Middle frontal gyrus (tissue), 1 donor: ENCODE measurements at regions not wholly inside any gene's neighbourhood (a gene's known extent, or its start where the extent isn't known, plus 50 kb on each side); places are given as distances from the start of the nearest gene placed in this dataset.

Experiments
- DNase-seq: peaks from one replicate; pipeline ENCODE4 v3.0.0-alpha.2; 2015; ENCODE audit warnings: low spot score; ENCODE audit errors: extremely low spot score

- DNase-seq = no peak
Measured at GRCh38 chr14:83485591-83485990, 1951.9 kb upstream of the SEL1L start.

GRCh38 chr14:83491091-83491490 is 1957.4 kb upstream of the SEL1L start:
- no peak for DNase-seq

DNA sequence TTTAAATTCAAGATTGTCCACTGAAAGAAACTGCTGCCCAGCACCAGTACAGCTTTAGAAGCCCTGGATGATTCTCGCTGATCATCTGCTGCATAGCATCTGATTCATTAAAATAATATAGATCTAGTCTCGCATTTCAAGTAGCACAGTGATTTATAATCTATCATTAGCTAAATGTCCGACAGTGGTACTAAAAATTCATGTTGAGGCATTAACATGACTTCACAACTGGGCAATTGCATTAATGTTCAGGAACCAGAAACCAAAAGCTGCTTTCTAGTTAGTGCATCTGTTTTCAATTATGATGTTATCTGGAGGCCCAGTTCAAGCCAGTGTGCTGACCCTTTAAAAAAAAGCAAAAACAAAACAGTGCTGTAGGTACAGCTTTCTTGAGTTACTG is 1987.2 kb upstream of the SEL1L start:
- no peak for DNase-seq

DNA sequence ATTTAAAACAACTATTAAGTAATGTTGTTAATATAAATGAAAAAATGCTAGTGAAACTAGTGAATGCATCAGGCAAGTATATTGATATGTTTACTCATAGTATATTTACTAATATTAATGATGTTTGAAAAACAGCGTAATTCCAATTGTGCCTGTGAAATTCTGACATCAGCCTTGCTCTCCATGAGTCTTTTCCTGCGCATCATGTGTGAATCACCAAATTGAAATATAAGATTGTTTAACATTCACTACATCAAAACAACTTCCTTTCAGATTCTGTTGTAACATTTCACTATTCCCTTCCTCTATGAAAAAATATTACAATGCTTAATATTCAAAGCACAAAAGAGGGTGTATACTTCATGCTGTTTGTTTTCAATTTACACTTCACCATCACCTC is 1995.9 kb upstream of the SEL1L start:
- DNase-seq = no peak

DNA sequence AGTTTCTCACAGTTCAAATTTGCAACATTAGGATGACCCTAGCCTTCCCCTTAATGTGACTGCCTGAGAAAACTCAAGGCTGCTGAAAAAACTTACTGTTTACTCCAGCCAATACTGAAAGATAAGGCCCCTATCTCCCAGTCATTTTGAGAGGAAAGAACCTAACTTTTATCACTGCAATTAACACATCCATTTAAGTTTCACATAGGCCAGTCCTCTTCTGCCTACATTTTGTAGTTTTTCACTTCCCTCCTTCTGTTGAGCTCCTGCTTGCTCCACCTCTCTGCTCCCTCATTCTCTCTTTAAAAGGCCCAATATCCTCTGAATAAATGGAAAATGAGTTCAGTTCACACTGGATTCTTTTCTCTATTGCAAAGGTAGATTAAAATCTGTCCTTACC is 1996.2 kb upstream of the FLRT2 start:
- DNase-seq = no peak

DNA sequence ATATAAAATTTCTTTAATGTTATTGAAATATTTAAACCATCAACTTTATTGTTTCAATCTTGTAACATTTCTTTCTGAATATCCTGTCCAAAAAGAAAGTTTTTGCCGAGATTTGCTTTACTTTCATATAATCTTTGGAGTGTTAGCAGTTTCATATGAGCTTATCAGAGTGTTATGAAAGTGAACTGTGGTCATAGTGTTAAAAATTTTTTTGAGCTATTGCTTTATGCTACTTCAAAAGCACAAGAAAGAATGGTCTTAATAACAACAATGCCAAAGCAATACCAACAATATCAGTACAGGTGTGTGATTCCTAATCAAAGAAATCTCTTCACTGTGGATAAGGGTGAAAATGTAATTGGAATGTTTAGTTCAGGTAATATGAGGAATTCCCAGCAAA is 1994.9 kb upstream of the FLRT2 start:
- DNase-seq = no peak

GRCh38 chr14:83535444-83535843 is 1994.5 kb upstream of the FLRT2 start:
- no peak for DNase-seq

GRCh38 chr14:83541147-83541546 is 1988.8 kb upstream of the FLRT2 start:
- no peak for DNase-seq

- DNase-seq = no peak
Measured at GRCh38 chr14:83548061-83548839, 1981.7 kb upstream of the FLRT2 start.

- no peak for DNase-seq
Measured at GRCh38 chr14:83556065-83556464, 1973.9 kb upstream of the FLRT2 start.

- no peak for DNase-seq
Measured at GRCh38 chr14:83556746-83557453, 1973.0 kb upstream of the FLRT2 start.

GRCh38 chr14:83558946-83559345 is 1971.0 kb upstream of the FLRT2 start:
- DNase-seq = no peak

DNA sequence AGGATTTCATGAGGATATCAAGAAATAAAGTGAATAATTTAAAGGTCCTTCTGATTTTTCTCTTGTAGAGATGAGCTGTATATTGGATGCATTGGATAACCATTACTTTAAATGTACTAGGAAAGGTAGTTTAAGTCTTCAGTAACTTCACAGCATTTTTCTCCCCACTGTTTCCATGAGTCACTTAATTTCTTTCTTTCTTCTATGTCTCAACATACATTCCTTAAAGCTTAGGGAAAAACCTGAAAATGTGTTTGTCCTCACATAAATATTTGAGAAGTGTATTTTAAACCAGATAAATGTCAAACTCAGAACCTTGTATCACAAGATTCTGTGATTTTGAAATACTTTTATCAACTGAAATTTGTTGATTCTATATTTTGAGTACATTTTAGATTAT is 1970.2 kb upstream of the FLRT2 start:
- DNase-seq = no peak

DNA sequence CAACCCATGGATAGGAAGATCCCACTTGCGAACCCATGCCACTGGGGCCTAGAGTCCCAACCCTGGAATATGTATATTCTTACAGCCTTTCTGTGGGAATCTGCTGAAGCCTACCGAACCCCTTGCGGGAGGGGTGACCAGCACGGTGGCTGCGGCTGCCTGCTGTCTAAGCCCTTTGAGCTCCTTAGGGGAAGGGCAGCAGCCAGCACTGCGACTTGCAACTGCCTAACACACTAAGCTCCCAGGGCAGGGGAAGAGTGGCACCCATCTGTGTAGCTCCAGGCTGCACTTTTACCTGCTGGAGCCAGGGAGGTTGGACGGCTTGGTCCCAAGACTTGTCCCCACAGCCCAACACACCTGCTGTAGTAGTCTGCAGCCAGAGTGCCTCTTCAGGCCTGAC is 1968.7 kb upstream of the FLRT2 start:
- DNase-seq = no peak

DNA sequence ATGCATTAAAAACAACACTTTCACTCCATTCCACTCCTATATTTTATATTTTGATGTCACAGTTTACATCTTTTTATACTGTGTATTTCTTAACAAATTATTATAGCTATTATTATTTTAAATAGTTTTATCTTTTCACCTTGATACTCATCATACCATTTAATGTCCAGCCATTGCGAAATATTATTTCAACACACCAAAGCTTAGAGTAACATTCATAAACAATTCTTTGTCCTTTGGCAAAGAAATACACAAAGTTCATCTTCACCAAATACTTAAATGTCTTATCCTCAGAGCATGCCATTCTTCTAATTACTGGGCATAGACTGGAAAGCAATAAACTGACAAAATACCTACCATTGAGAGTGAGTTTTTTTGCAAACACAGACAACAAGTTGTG is 1963.4 kb upstream of the FLRT2 start:
- DNase-seq = no peak

DNA sequence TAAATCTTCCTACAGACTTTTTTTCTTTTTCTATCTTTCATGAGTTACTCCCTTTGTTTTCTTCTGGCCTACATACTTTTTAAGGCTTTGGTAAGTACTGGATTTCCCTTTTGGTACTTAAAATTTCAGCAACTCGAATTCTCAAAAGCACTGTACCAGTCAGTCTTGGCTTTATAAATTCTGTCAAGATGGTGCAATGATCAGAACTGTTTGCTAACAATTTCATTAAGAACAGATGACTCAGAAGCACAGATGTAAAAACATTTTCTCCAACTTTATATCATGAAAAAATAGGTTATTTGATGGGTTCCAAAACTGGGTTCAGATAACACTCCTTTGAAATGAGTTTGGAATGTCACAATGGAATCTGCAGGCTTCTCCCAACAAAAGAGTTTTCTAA is 1961.8 kb upstream of the FLRT2 start:
- no peak for DNase-seq

- DNase-seq = no peak
Measured at GRCh38 chr14:83575301-83575700, 1954.6 kb upstream of the FLRT2 start.

- no peak for DNase-seq
Measured at GRCh38 chr14:83583201-83583600, 1946.7 kb upstream of the FLRT2 start.

GRCh38 chr14:83594874-83595273 is 1935.1 kb upstream of the FLRT2 start:
- no peak for DNase-seq

DNA sequence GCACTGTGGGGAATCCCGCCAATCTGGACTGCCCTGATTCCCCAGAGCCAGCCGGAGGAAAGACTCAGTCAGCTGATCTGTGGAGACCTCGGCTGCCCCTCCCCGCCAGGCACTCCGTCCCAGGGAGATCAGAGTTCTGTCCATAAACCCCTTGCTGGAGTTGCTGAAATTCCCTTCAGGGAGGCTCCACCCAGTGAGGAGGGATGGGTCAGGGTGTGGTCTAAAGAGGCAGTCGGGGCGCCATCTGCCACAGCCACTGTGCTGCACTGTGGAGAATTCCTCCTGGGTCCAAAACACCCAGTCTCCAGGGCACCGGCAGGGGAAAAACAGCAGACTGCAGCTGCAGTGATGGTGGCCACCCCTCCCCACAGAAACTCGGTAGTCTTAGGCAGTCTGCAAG is 1922.3 kb upstream of the FLRT2 start:
- no peak for DNase-seq

DNA sequence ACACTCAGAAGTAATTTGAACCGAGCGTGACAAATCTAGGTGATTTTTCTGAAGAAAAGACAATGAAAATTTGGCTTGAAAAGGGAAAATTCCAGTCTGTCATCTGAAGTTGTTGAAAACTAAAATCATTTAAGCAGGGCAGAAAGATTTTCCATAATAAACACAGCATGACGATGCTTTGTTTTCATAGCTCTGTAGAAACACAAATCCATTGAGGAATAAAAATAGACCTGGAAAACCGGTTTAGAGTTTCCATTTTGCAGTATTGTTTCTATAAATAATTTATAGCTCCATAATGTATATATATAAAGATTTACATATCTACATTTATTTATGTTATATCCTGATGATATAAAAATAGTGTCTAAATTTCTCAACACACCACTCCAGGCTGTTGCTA is 1918.5 kb upstream of the FLRT2 start:
- no peak for DNase-seq

- DNase-seq = no peak
Measured at GRCh38 chr14:83611906-83612390, 1918.0 kb upstream of the FLRT2 start.

DNA sequence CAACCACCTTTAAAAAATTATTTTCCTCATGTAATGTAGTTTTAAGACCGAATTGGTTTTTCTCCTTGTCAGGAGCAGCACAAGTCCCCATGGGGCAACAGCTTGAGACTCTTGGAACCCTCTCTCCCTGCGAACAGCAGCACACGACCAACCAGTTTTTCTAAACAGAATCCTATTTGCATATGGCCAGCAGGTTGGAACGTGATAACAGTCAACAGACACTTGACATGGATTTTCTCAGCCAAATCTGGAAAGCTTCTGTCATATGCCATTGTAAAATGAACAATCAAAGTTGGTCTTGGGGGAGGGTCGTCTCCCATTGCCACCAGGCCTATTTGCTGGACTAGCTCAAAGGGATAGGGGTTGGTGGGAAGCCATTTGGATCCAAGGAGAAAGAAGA is 1915.0 kb upstream of the FLRT2 start:
- DNase-seq = no peak
